OCI-LY1 (cell line): ENCODE measurements at regions not wholly inside any gene's neighbourhood (a gene's known extent, or its start where the extent isn't known, plus 50 kb on each side); places are given as distances from the start of the nearest gene placed in this dataset.

ENCODE experiments used
- H2AFZ ChIP-seq: fragments of 200-600 bp; sonication (generic), shearing (Covaris generic); 2 replicates; pipeline ENCODE4 v1.6.0; 2014; ENCODE audit warnings: antibody characterized with exemption, mild to moderate bottlenecking, low read length
- H3F3A ChIP-seq: fragments of 200-600 bp; sonication (generic), shearing (Covaris generic); 2 replicates; pipeline ENCODE4 v1.6.0; 2014; ENCODE audit warnings: mild to moderate bottlenecking, antibody characterized with exemption, low read length, moderate library complexity; ENCODE audit not compliant: insufficient read depth
- H3K27ac ChIP-seq: fragments of 200-600 bp; sonication (generic); 2 replicates; pipeline ENCODE4 v1.5.1; 2014; ENCODE audit warnings: low read length, mixed run types, mild to moderate bottlenecking, low read depth; ENCODE audit not compliant: poor library complexity, severe bottlenecking
- H3K27me3 ChIP-seq: fragments of 200-600 bp; sonication (generic); 2 replicates; pipeline ENCODE4 v1.6.0; 2014; ENCODE audit warnings: antibody characterized with exemption, mild to moderate bottlenecking, low read length, moderate library complexity; ENCODE audit not compliant: insufficient read depth
- H3K36me3 ChIP-seq: fragments of 200-600 bp; sonication (generic); 2 replicates; pipeline ENCODE4 v1.6.1; 2014; ENCODE audit warnings: mild to moderate bottlenecking, antibody characterized with exemption, low read length, moderate library complexity, mixed read lengths; ENCODE audit not compliant: insufficient read depth
- H3K4me1 ChIP-seq: fragments of 200-600 bp; sonication (generic); 2 replicates; pipeline ENCODE4 v1.5.1; 2014; ENCODE audit warnings: mild to moderate bottlenecking, low read length, moderate library complexity; ENCODE audit not compliant: insufficient read depth, severe bottlenecking
- H3K4me2 ChIP-seq: fragments of 200-600 bp; sonication (generic), shearing (Covaris generic); 2 replicates; pipeline ENCODE4 v1.6.1; 2014; ENCODE audit warnings: low read length
- H3K4me3 ChIP-seq: fragments of 200-600 bp; sonication (generic); 2 replicates; pipeline ENCODE4 v1.5.1; 2014; ENCODE audit warnings: low read length, low read depth, mild to moderate bottlenecking, mixed read lengths; ENCODE audit not compliant: poor library complexity, severe bottlenecking
- H3K79me2 ChIP-seq: fragments of 200-600 bp; shearing (Covaris generic); 2 replicates; pipeline ENCODE4 v1.6.1; 2016; ENCODE audit warnings: mixed run types, low read length, mixed read lengths; ENCODE audit not compliant: insufficient read depth
- H3K9ac ChIP-seq: fragments of 200-600 bp; sonication (generic), shearing (Covaris generic); 2 replicates; pipeline ENCODE4 v1.6.1; 2014; ENCODE audit warnings: mild to moderate bottlenecking, low read length, mixed read lengths
- H3K9me2 ChIP-seq: fragments of 200-600 bp; sonication (generic), shearing (Covaris generic); 2 replicates; pipeline ENCODE4 v1.6.1; 2014; ENCODE audit warnings: low read depth, mild to moderate bottlenecking, low read length, mixed read lengths
- H3K9me3 ChIP-seq: fragments of 200-600 bp; shearing (Covaris generic); 2 replicates; pipeline ENCODE4 v1.6.1; 2014; ENCODE audit warnings: low read length, mixed read lengths
- H4K20me1 ChIP-seq: fragments of 200-600 bp; sonication (generic), shearing (Covaris generic); 2 replicates; pipeline ENCODE4 v1.6.0; 2016; ENCODE audit warnings: mild to moderate bottlenecking, low read length; ENCODE audit not compliant: insufficient read depth
- CTCF ChIP-seq: fragments of 200-600 bp; sonication (generic), shearing (Covaris generic); IDR thresholded peaks from 2 replicates; pipeline ENCODE4 v1.5.1; 2017; ENCODE audit warnings: mild to moderate bottlenecking, antibody characterized with exemption, low read length, moderate library complexity, mixed read lengths
- EZH2 ChIP-seq: fragments of 200-600 bp; sonication (generic), shearing (Covaris generic); IDR thresholded peaks from 2 replicates; pipeline ENCODE4 v1.8.0; 2017; ENCODE audit warnings: borderline replicate concordance, mixed run types, mild to moderate bottlenecking, antibody characterized with exemption, low read length, moderate library complexity, mixed read lengths

GRCh38 chr12:116389990-116390389, 112.5 kb upstream of the MED13L start:
- Histone ChIP-seq H3K4me2 (no peak overlapping the region), H3K9me2 (no peaks in the 10 kb centered on the region), H2AFZ (no peak overlapping the region), H3K79me2 (no peaks in the 10 kb centered on the region), H3K9me3 (no peaks in the 10 kb centered on the region), H3K27me3 (no peaks in the 10 kb centered on the region), H3F3A (no peaks in the 10 kb centered on the region), H3K4me1 (no peaks in the 10 kb centered on the region), H3K27ac (no peak overlapping the region), H3K36me3 (no peaks in the 10 kb centered on the region), H4K20me1 (no peaks in the 10 kb centered on the region), H3K9ac (no peak overlapping the region), H3K4me3 (no peak overlapping the region)
- TF ChIP-seq EZH2 (no peak), CTCF (no peak)

GRCh38 chr12:116390401-116391335, 113.2 kb upstream of the MED13L start:
- no peaks in the 10 kb centered on the region for H3K27me3 ChIP-seq

GRCh38 chr12:116391501-116391900, 114.0 kb upstream of the MED13L start:
- no peaks in the 10 kb centered on the region for H3F3A ChIP-seq
- no peak for TF ChIP-seq EZH2
- TF ChIP-seq CTCF, result no peak
- H3K4me1 ChIP-seq, result no peaks in the 10 kb centered on the region
- H2AFZ ChIP-seq, result no peak overlapping the region
- no peak overlapping the region for H3K9ac ChIP-seq
- no peaks in the 10 kb centered on the region for H3K9me2 ChIP-seq
- no peak overlapping the region for H3K4me3 ChIP-seq
- no peaks in the 10 kb centered on the region for H3K9me3 ChIP-seq
- no peaks in the 10 kb centered on the region for H4K20me1 ChIP-seq
- no peak overlapping the region for H3K4me2 ChIP-seq
- H3K79me2 ChIP-seq, result no peaks in the 10 kb centered on the region
- no peaks in the 10 kb centered on the region for H3K27me3 ChIP-seq
- no peak overlapping the region for H3K27ac ChIP-seq
- H3K36me3 ChIP-seq, result no peaks in the 10 kb centered on the region

More at GRCh38 chr12:116390401-116391335, 113.2 kb upstream of the MED13L start:
- Histone ChIP-seq H4K20me1 (no peaks in the 10 kb centered on the region), H3K4me2 (no peak overlapping the region), H3F3A (no peaks in the 10 kb centered on the region), H3K36me3 (no peaks in the 10 kb centered on the region), H3K9me3 (no peaks in the 10 kb centered on the region), H2AFZ (no peak overlapping the region), H3K79me2 (no peaks in the 10 kb centered on the region), H3K4me3 (no peak overlapping the region), H3K4me1 (no peaks in the 10 kb centered on the region), H3K9me2 (no peaks in the 10 kb centered on the region), H3K9ac (no peak overlapping the region), H3K27ac (no peak overlapping the region)
- TF ChIP-seq CTCF, result no peak
- TF ChIP-seq EZH2, result no peak
